IPS DF 6.9 (cell line): ENCODE measurements at regions not wholly inside any gene's neighbourhood (a gene's known extent, or its start where the extent isn't known, plus 50 kb on each side); places are given as distances from the start of the nearest gene placed in this dataset.

Experiments used
- DNase-seq: peaks from one replicate; pipeline ENCODE4 v3.0.0-alpha.2; 2013; ENCODE audit warnings: low read depth, low spot score
- H3K27ac ChIP-seq: one replicate; pipeline ENCODE4 v1.5.1; 2013; ENCODE audit warnings: low read length, control low read depth
- H3K27me3 ChIP-seq: 2 replicates; pipeline ENCODE4 v1.6.1; 2013; ENCODE audit warnings: mild to moderate bottlenecking, low read length; ENCODE audit not compliant: control insufficient read depth, insufficient read depth
- H3K36me3 ChIP-seq: 2 replicates; pipeline ENCODE4 v1.6.1; 2013; ENCODE audit warnings: low read length; ENCODE audit not compliant: control insufficient read depth, insufficient read depth
- H3K4me1 ChIP-seq: 2 replicates; pipeline ENCODE4 v1.6.1; 2013; ENCODE audit warnings: low read length; ENCODE audit not compliant: control insufficient read depth, insufficient read depth
- H3K4me3 ChIP-seq: 2 replicates; pipeline ENCODE4 v1.5.1; 2013; ENCODE audit warnings: mild to moderate bottlenecking, low read length
- H3K9me3 ChIP-seq: 2 replicates; pipeline ENCODE4 v1.6.1; 2013; ENCODE audit warnings: low read length, inconsistent platforms; ENCODE audit not compliant: control insufficient read depth, insufficient read depth
- WGBS: extraction: QIAGEN DNeasy Blood & Tissue Kit; methylation state at CpG from one replicate; pipeline ENCODE4 v1.1.7; 2013; ENCODE audit warnings: mixed read lengths, missing lambda C conversion rate; ENCODE audit not compliant: insufficient read length, insufficient coverage; 5-methylcytosine and 5-hydroxymethylcytosine counted together

DNA sequence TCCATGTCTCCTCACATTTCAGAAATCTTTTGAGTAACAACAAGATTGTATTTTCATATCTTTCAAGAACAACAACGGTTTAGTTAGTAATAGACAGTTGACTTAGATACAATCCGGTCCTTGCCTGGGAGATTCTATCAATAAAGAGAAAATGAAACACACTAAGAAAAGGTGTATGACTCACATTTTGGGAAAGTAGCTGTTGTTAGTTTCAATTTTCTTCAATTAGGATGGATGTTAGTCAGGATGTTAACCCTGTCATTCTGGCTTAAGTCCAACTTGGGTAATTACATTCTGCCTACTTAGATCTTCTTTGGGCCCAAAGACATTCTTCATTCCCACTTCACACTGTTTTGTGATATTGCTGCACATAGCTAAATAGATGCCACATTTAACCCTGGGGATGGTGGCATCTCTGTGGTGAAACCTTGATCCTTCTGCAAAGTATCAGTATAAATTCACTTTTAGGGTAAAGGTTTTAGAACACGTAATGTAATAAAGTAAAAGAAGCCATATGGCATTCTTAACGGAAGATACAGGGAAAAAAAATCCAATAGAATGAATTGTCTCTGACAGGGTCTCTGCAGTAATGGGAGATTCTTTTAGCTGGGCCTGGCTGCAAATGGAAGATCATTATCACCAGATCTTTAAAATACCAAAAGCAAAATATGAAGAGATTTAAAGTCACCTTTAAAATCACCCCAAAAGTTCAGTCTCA, 365.5 kb downstream of the FIGN start:
- Histone ChIP-seq H3K36me3 (no peaks in the 10 kb centered on the region), H3K9me3 (no peaks in the 10 kb centered on the region), H3K27me3 (no peaks in the 10 kb centered on the region), H3K4me3 (no peak overlapping the region), H3K27ac (no peak overlapping the region), H3K4me1 (no peaks in the 10 kb centered on the region)
- WGBS = no CpG with 5 or more reads among the region's 4 CpGs
- DNase-seq = no peak

DNA sequence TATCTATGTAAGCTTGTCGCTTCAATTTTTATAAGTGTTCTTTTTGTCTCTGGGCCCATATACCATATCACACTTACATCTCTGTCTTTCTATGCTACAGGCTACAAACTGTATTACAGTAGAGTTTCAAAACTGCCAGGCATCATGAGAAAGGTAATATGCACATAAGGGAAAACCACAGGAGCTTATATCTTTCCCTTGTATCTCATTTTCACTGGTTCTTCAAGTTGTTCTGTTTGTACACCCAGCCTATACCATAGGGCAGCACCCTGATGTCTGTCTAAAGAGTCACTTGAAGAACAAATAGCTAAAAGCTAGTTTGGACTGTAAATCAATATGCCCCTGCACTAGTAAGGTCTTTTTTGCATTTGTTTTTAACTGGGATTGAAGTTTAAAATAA, 366.7 kb downstream of the FIGN start:
- no CpG with 5 or more reads among the region's 1 CpG for WGBS
- no peaks in the 10 kb centered on the region for H3K4me1 ChIP-seq
- H3K4me3 ChIP-seq = no peak overlapping the region
- no peaks in the 10 kb centered on the region for H3K27me3 ChIP-seq
- H3K27ac ChIP-seq = no peak overlapping the region
- no peaks in the 10 kb centered on the region for H3K9me3 ChIP-seq
- no peak for DNase-seq
- H3K36me3 ChIP-seq = no peaks in the 10 kb centered on the region

DNA sequence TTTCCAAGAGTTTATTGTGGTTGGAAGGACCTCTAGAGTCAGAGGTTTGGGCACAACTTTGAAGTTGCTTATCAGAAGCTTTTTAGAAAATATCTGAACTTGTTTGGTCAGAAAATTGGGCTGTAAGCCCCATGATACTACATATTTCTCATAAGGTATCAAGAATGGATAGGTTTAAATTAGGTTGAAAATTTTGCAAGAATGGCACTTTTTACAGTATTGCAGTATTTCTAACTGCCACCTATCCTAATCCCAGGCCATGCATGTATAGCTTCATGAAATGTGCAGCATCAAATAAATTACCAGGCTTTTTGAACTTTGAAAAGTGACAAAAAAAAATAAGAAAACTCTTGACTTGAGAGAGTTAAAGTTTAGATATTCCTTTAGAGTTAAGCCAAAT, 367.2 kb downstream of the FIGN start:
- H3K27ac ChIP-seq = no peak overlapping the region

DNA sequence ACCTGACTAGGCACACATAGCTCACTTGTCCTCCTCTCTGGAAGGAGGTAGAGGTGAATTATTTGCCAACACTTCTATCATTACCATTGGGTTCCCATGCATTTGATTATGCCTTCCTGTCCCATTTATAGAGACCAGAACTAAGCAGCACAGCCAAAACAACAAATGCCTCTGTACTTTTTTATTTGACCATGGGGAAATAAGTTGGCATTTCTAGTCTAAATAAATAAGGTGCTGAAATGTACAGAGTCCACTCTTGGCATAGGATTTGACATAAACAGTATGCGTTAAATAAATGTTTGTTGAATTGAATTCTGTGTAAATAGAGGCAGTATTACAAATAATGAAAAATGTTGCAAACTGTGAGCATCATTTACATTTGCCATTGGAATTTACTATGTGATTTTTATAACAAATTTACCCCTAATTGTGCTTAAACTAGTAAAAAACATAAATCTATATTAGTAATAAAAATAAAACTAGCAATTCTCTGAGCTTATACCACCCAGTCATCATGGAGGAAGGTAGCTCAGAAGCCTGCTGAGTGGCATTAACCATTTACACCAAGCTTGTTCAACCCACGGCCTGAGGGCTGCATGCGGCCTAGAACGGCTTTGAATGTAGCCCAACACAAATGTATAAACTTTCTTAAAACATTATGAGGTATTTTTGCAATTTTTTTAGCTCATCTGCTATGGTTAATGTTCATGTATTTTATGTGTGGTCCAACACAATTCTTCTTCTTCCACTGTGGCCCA, 367.8 kb downstream of the FIGN start:
- no peak for DNase-seq
- Histone ChIP-seq H3K27me3 (no peaks in the 10 kb centered on the region), H3K4me3 (no peak overlapping the region), H3K27ac (no peak overlapping the region), H3K4me1 (no peaks in the 10 kb centered on the region), H3K9me3 (no peaks in the 10 kb centered on the region), H3K36me3 (no peaks in the 10 kb centered on the region)
- 100% methylated on average over 1 of the region's 4 CpGs for WGBS

More for the DNA sequence above, 367.2 kb downstream of the FIGN start:
- no peaks in the 10 kb centered on the region for H3K27me3 ChIP-seq
- DNase-seq = no peak
- H3K4me3 ChIP-seq = no peak overlapping the region
- H3K9me3 ChIP-seq = no peaks in the 10 kb centered on the region
- H3K4me1 ChIP-seq = no peaks in the 10 kb centered on the region
- H3K36me3 ChIP-seq = no peaks in the 10 kb centered on the region

DNA sequence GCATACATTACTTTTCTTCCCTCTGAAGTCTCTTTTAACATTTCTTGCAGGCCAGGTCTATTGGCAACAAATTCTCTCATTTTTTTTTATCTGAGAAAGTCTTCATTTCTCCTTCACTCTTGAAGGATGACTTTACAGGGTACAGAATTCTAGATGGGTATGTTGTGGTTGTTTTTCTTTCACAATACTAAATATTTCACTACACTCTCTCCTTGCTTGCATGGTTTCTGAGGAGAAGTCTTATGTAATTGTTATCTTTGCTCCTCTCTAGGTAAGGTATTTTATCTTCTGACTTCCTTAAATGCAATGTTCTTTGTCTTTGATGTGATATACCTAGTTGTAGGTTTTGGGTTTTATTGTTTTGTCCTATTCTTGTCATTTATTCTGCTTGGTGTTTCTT, 371.1 kb downstream of the FIGN start:
- Histone ChIP-seq H3K9me3 (no peaks in the 10 kb centered on the region), H3K27ac (no peak overlapping the region), H3K4me1 (no peaks in the 10 kb centered on the region), H3K36me3 (no peaks in the 10 kb centered on the region), H3K27me3 (no peaks in the 10 kb centered on the region), H3K4me3 (no peak overlapping the region)
- no peak for DNase-seq

DNA sequence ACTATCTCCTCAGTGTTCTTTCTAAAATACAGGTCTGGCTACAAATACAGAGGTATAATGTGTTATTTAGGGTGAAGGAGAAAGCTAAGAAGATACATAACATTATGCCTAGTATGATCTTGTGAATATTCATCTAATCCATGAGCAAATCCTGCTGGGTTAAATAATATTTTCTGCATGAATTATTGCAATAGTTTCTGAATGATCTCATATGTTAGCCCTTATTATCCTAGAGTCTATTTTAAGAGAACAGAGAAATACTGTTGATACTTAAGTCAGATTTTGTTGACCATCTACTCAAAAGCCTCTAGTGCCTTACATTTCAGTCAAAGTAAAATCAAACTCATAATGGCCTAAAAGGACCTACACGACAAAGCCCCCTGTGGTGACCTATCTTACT, 382.3 kb downstream of the FIGN start:
- no CpG with 5 or more reads among the region's 1 CpG for WGBS
- no peaks in the 10 kb centered on the region for H3K27me3 ChIP-seq
- no peaks in the 10 kb centered on the region for H3K9me3 ChIP-seq
- no peak overlapping the region for H3K4me3 ChIP-seq
- H3K36me3 ChIP-seq = no peaks in the 10 kb centered on the region
- no peaks in the 10 kb centered on the region for H3K4me1 ChIP-seq
- no peak overlapping the region for H3K27ac ChIP-seq
- DNase-seq = no peak

DNA sequence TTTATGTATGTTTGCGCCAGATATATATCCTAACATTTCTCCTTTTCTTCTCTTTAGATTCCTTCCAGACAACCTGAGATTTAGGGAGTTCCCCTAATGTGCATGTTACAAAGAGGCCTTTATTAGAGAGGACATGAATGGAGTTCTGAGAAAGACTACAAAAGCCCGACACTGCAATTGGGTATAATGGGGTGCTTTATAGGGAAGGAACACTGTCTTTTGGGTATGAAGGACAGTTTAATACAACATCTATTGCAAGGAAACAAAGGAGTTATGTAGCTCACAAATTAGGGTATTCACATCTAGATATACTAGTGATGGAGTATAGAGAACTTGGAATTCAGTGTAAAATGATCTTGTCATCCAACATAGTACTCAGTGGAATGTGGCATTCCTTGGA, 383.8 kb downstream of the FIGN start:
- WGBS = no CpG with 5 or more reads among the region's 2 CpGs
- H3K4me1 ChIP-seq = no peaks in the 10 kb centered on the region; the same call in 1 of the 2 replicates
- H3K27me3 ChIP-seq = no peaks in the 10 kb centered on the region
- DNase-seq = no peak
- no peaks in the 10 kb centered on the region for H3K36me3 ChIP-seq
- H3K9me3 ChIP-seq = no peaks in the 10 kb centered on the region
- H3K27ac ChIP-seq = no peak overlapping the region
- H3K4me3 ChIP-seq = no peak overlapping the region

DNA sequence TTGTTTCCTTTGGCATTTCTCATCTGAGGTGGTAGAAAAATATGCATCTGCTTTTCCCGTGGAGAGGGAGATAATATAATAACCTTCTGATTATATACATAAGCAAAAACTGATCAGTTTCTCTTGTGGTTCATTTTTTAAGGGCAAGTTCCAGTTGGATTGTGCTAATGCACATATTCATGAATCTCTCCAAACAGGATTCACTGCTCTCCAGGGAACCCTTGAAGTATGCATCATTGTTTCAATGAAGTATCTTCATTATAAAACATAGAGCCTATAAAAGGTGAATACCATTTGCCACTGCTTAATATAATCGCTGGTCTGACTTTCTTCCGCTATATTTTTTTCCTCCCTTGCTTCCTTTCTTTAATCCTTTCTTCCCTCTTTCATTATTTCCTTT, 384.7 kb downstream of the FIGN start:
- DNase-seq = no peak
- Histone ChIP-seq H3K27ac (no peak overlapping the region), H3K4me3 (no peak overlapping the region), H3K36me3 (no peaks in the 10 kb centered on the region), H3K9me3 (no peaks in the 10 kb centered on the region), H3K27me3 (no peaks in the 10 kb centered on the region), H3K4me1 (no peaks in the 10 kb centered on the region; the same call in 1 of the 2 replicates)
- no CpG with 5 or more reads among the region's 3 CpGs for WGBS

DNA sequence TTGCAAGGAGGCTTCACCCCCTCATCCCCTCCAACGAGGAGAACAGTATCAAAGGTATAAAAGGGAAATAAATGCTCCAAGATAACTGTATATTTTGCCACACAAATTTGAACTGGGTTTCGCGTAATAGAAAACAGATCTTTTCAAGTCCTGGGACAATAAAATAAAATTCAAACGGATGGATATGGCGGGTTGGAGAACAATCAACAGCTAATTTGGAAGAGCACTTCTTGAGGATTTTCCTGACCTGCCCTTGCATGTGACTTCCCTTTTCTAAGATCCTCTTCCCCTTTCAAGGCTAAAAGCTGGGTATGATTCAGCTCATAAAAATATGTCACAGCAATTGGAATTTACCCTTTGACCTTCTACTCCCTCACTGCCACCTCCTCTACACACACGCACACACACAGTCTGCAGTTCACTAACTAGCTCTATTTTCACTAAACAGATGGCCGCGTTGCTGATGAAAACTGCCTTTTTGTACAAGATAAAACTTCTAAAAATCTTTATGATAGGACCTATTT, 386.9 kb downstream of the FIGN start:
- DNase-seq = no peak
- no peak overlapping the region for H3K27ac ChIP-seq
- H3K36me3 ChIP-seq = no peaks in the 10 kb centered on the region
- no peaks in the 10 kb centered on the region; the same call in 1 of the 2 replicates for H3K4me1 ChIP-seq
- no peaks in the 10 kb centered on the region for H3K27me3 ChIP-seq
- no peaks in the 10 kb centered on the region for H3K9me3 ChIP-seq
- H3K4me3 ChIP-seq = no peak overlapping the region; the same call in 1 of the 2 replicates
- WGBS = no CpG with 5 or more reads among the region's 8 CpGs

DNA sequence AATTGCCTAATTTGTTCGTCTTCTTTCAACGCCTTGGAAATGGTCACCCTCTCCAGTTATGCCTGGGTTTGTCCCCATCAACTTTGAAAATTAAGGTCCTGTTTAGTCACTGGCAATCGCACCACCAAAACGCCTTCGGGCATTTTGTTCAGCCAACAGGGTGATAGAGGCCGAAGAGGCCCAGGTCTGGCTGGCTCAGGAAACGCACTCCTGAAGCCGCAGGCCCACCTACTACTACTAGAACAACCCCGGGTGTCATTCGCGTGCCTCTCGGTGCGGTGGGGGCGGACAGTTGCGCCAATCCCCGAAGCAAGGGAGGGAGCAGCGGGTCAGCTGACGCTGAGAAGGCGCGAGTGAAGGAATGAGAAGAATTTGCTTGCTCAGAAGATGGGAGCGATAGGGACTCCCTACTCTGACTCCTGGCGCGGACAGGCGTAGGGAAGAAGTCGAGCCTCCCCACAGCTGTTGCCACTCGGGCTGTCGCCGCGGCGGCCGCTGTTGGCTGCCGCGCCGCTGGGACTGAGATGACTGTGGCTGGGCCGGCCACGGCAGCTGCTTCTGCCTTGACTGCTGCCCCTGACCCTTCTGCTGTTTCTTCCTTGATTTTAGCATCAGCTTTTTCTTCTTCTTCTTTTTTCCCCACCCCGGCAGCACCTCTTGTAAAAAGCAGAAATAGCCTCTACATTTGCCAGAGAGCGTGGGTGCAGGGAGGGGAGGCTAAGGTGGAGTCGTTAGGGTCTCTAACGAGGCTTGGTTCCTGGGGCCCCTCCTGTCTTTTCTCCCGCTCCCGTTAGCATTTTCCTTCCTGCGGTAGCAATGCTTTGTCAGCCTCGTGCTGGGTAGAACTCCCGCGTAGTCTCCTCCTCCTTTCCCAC, 387.6 kb downstream of the FIGN start:
- Histone ChIP-seq H3K27ac (no peak overlapping the region), H3K4me3 (peak overlapping the region; percentile 23; the same call in 1 of the 2 replicates)
- no CpG with 5 or more reads among the region's 46 CpGs for WGBS

More for the DNA sequence above, 387.6 kb downstream of the FIGN start:
- Histone ChIP-seq H3K27me3 (no peaks in the 10 kb centered on the region), H3K4me1 (no peaks in the 10 kb centered on the region; the same call in 1 of the 2 replicates), H3K9me3 (no peaks in the 10 kb centered on the region), H3K36me3 (no peaks in the 10 kb centered on the region)
- DNase-seq = peak; percentile 33
